Neural cell (in vitro differentiated cells): ENCODE measurements at regions not wholly inside any gene's neighbourhood (a gene's known extent, or its start where the extent isn't known, plus 50 kb on each side); places are given as distances from the start of the nearest gene placed in this dataset.
"Not testable (repeated sequence)": the region's sequence is repeated elsewhere in the genome, so short reads cannot be mapped to it uniquely, and the experiment has no call there.

Experiments used
- H2AFZ ChIP-seq: fragments of 200-600, 300-800 bp; sonication (generic), shearing (Covaris generic); 2 replicates; pipeline ENCODE4 v1.6.0; 2014; ENCODE audit warnings: low read depth, mild to moderate bottlenecking, antibody characterized with exemption, low read length, moderate library complexity
- H3F3A ChIP-seq: fragments of 200-600 bp; shearing (Covaris generic); 2 replicates; pipeline ENCODE4 v1.6.1; 2016; ENCODE audit warnings: mild to moderate bottlenecking, moderate library complexity, mixed read lengths, antibody characterized with exemption, low read length; ENCODE audit not compliant: insufficient read depth, poor library complexity, severe bottlenecking
- H3K27ac ChIP-seq: fragments of 200-600, 300-800 bp; sonication (generic), shearing (Covaris generic); 2 replicates; pipeline ENCODE4 v1.5.1; 2014; ENCODE audit warnings: mild to moderate bottlenecking, low read length, moderate library complexity
- H3K27me3 ChIP-seq: fragments of 300-800, 200-600 bp; sonication (generic), shearing (Covaris generic); 2 replicates; pipeline ENCODE4 v1.6.0; 2014; ENCODE audit warnings: mild to moderate bottlenecking, low read depth, low read length, moderate library complexity; ENCODE audit not compliant: insufficient read depth
- H3K36me3 ChIP-seq: fragments of 300-800, 200-600 bp; sonication (generic), shearing (Covaris generic); 2 replicates; pipeline ENCODE4 v1.5.1; 2014; ENCODE audit warnings: mild to moderate bottlenecking, antibody characterized with exemption, low read length, moderate library complexity; ENCODE audit not compliant: insufficient read depth
- H3K4me2 ChIP-seq: fragments of 300-800, 200-600 bp; sonication (generic), shearing (Covaris generic); 2 replicates; pipeline ENCODE4 v1.6.0; 2014; ENCODE audit warnings: mild to moderate bottlenecking, low read length
- H3K4me3 ChIP-seq: fragments of 300-800, 200-600 bp; sonication (generic), shearing (Covaris generic); 2 replicates; pipeline ENCODE4 v1.5.1; 2014; ENCODE audit warnings: mild to moderate bottlenecking, low read length, moderate library complexity
- H3K79me2 ChIP-seq: fragments of 200-600 bp; shearing (Covaris generic); replicated peaks from 2 replicates; pipeline ENCODE4 v1.6.0; 2014; ENCODE audit warnings: mild to moderate bottlenecking, low read length, moderate library complexity; ENCODE audit not compliant: insufficient read depth
- H3K9ac ChIP-seq: fragments of 300-800, 200-600 bp; sonication (generic), shearing (Covaris generic); 2 replicates; pipeline ENCODE4 v1.6.1; 2016; ENCODE audit warnings: mild to moderate bottlenecking, low read length, mixed read lengths
- H3K9me2 ChIP-seq: fragments of 200-600 bp; shearing (Covaris generic); 2 replicates; pipeline ENCODE4 v1.6.1; 2016; ENCODE audit warnings: mild to moderate bottlenecking, low read length, mixed read lengths; ENCODE audit not compliant: insufficient read depth
- H3K9me3 ChIP-seq: fragments of 200-600, 300-800 bp; sonication (generic), shearing (Covaris generic); 2 replicates; pipeline ENCODE4 v1.6.1; 2016; ENCODE audit warnings: mild to moderate bottlenecking, mixed run types, low read length, moderate library complexity, mixed read lengths
- H4K20me1 ChIP-seq: fragments of 200-600 bp; shearing (Covaris generic); 2 replicates; pipeline ENCODE4 v1.6.1; 2016; ENCODE audit warnings: mild to moderate bottlenecking, mixed run types; ENCODE audit not compliant: insufficient read depth
- CTCF ChIP-seq: fragments of 450-650 bp; IDR thresholded peaks from 2 replicates; pipeline ENCODE4 v1.5.1; 2014; ENCODE audit warnings: antibody characterized with exemption, mild to moderate bottlenecking, moderate library complexity; ENCODE audit not compliant: poor library complexity, severe bottlenecking
- EP300 ChIP-seq: fragments of 450-650 bp; conservative IDR thresholded peaks from 2 replicates; pipeline ENCODE4 v1.6.1; 2014; ENCODE audit warnings: antibody characterized with exemption, mild to moderate bottlenecking, moderate library complexity; ENCODE audit not compliant: poor library complexity, severe bottlenecking
- MXI1 ChIP-seq: fragments of 450-650 bp; conservative IDR thresholded peaks from 2 replicates; pipeline ENCODE4 v1.6.1; 2014; ENCODE audit warnings: antibody characterized with exemption, mild to moderate bottlenecking; ENCODE audit not compliant: poor library complexity, severe bottlenecking
- POLR2AphosphoS5 ChIP-seq: IDR thresholded peaks from 2 replicates; pipeline ENCODE4 v1.6.1; 2012
- RAD21 ChIP-seq: fragments of 450-650 bp; conservative IDR thresholded peaks from 2 replicates; pipeline ENCODE4 v1.6.1; 2014; ENCODE audit warnings: antibody characterized with exemption, mild to moderate bottlenecking, moderate library complexity
- REST ChIP-seq: IDR thresholded peaks from 2 replicates; pipeline ENCODE4 v1.6.1; 2012; ENCODE audit warnings: borderline replicate concordance
- SMC3 ChIP-seq: fragments of 450-650 bp; conservative IDR thresholded peaks from 2 replicates; pipeline ENCODE4 v1.6.1; 2014; ENCODE audit warnings: antibody characterized with exemption, mild to moderate bottlenecking, moderate library complexity; ENCODE audit not compliant: poor library complexity
- TAF1 ChIP-seq: IDR thresholded peaks from 2 replicates; pipeline ENCODE4 v1.6.1; 2012; ENCODE audit warnings: low read depth

- Histone ChIP-seq H3K4me3 (no peak overlapping the region), H3K9ac (no peak overlapping the region), H3K4me2 (no peak overlapping the region), H3F3A (no peaks in the 10 kb centered on the region), H3K27me3 (no peaks in the 10 kb centered on the region), H2AFZ (no peak overlapping the region), H3K27ac (no peak overlapping the region), H4K20me1 (no peaks in the 10 kb centered on the region), H3K79me2 (no peaks in the 10 kb centered on the region), H3K9me3 (peaks cover 6% of the 10 kb centered on the region), H3K36me3 (no peaks in the 10 kb centered on the region), H3K9me2 (no peaks in the 10 kb centered on the region)
- TF ChIP-seq RAD21 (no peak), REST (no peak), CTCF (no peak), EP300 (no peak)
Observed at GRCh38 chr18:66011916-66012315, 261.1 kb downstream of the CDH7 start.

GRCh38 chr18:66005831-66006588, 255.2 kb downstream of the CDH7 start:
- TF ChIP-seq MXI1 (no peak), TAF1 (no peak), RAD21 (no peak), REST (no peak), SMC3 (no peak), POLR2AphosphoS5 (no peak), EP300 (no peak), CTCF (no peak)
- no peaks in the 10 kb centered on the region for H4K20me1 ChIP-seq
- no peak overlapping the region for H3K4me2 ChIP-seq
- peaks cover 6% of the 10 kb centered on the region for H3K9me3 ChIP-seq
- H2AFZ ChIP-seq: no peak overlapping the region
- H3K36me3 ChIP-seq: no peaks in the 10 kb centered on the region
- no peaks in the 10 kb centered on the region for H3K79me2 ChIP-seq
- no peaks in the 10 kb centered on the region for H3K27me3 ChIP-seq
- no peak overlapping the region for H3K27ac ChIP-seq
- no peaks in the 10 kb centered on the region for H3K9me2 ChIP-seq
- H3K9ac ChIP-seq: no peak overlapping the region
- H3F3A ChIP-seq: no peaks in the 10 kb centered on the region
- no peak overlapping the region for H3K4me3 ChIP-seq

- H3K79me2 ChIP-seq, H3K9me2 ChIP-seq, H3K4me2 ChIP-seq, H3K9me3 ChIP-seq, H3K27me3 ChIP-seq, H2AFZ ChIP-seq, H3F3A ChIP-seq, H3K36me3 ChIP-seq, H3K27ac ChIP-seq, H3K4me3 ChIP-seq, H4K20me1 ChIP-seq, H3K9ac ChIP-seq: not testable (repeated sequence)
Observed at GRCh38 chr18:65998971-65999700, 248.3 kb downstream of the CDH7 start.
